Activated CD8-positive, alpha-beta memory T cell treated with anti-CD3 and anti-CD28 coated beads for 24 hours (primary cell): ENCODE measurements at regions not wholly inside any gene's neighbourhood (a gene's known extent, or its start where the extent isn't known, plus 50 kb on each side); places are given as distances from the start of the nearest gene placed in this dataset.

Experiments
- DNase-seq: peaks from one replicate; pipeline ENCODE4 v3.0.0-alpha.2; 2020

- DNase-seq, result no peak
These were observed 217.2 kb upstream of the MKLN1 start for GRCh38 chr7:131110297-131111080.

- DNase-seq, result no peak
These were observed 216.5 kb upstream of the MKLN1 start for GRCh38 chr7:131111081-131111576.

GRCh38 chr7:131111792-131112191 lies 215.9 kb upstream of the MKLN1 start:
- DNase-seq, result no peak

- no peak for DNase-seq
These were observed 215.2 kb upstream of the MKLN1 start for GRCh38 chr7:131112431-131112830.

- no peak for DNase-seq
These were observed 212.3 kb upstream of the MKLN1 start for GRCh38 chr7:131115340-131115739.

GRCh38 chr7:131117439-131117838 lies 210.2 kb upstream of the MKLN1 start:
- DNase-seq, result no peak

- no peak for DNase-seq
These were observed 208.3 kb upstream of the MKLN1 start for GRCh38 chr7:131119381-131119780.

- DNase-seq, result no peak
These were observed 205.3 kb upstream of the MKLN1 start for GRCh38 chr7:131122394-131122793.

GRCh38 chr7:131124001-131124629 lies 203.6 kb upstream of the MKLN1 start:
- DNase-seq, result no peak

GRCh38 chr7:131124867-131125266 lies 202.8 kb upstream of the MKLN1 start:
- DNase-seq, result no peak

GRCh38 chr7:131130324-131130723 lies 197.4 kb upstream of the MKLN1 start:
- no peak for DNase-seq

GRCh38 chr7:131131012-131131745 lies 196.5 kb upstream of the MKLN1 start:
- DNase-seq, result no peak

- DNase-seq, result no peak
These were observed 195.8 kb upstream of the MKLN1 start for GRCh38 chr7:131131746-131132431.

GRCh38 chr7:131139462-131139861 lies 188.2 kb upstream of the MKLN1 start:
- DNase-seq, result no peak

- no peak for DNase-seq
These were observed 186.2 kb upstream of the MKLN1 start for GRCh38 chr7:131141443-131141967.

- DNase-seq, result no peak
These were observed 183.8 kb upstream of the MKLN1 start for GRCh38 chr7:131143869-131144268.

GRCh38 chr7:131145026-131145425 lies 182.7 kb upstream of the MKLN1 start:
- DNase-seq, result no peak

- no peak for DNase-seq
These were observed 181.9 kb upstream of the MKLN1 start for GRCh38 chr7:131145770-131146169.

GRCh38 chr7:131147604-131148003 lies 180.1 kb upstream of the MKLN1 start:
- DNase-seq, result no peak

- DNase-seq, result no peak
These were observed 179.4 kb upstream of the MKLN1 start for GRCh38 chr7:131148258-131148657.

GRCh38 chr7:131148708-131149428 lies 178.8 kb upstream of the MKLN1 start:
- no peak for DNase-seq

- no peak for DNase-seq
These were observed 178.3 kb upstream of the MKLN1 start for GRCh38 chr7:131149429-131149773.
